ENCODE measurements at regions not wholly inside any gene's neighbourhood (a gene's known extent, or its start where the extent isn't known, plus 50 kb on each side); places are given as distances from the start of the nearest gene placed in this dataset.

DNA sequence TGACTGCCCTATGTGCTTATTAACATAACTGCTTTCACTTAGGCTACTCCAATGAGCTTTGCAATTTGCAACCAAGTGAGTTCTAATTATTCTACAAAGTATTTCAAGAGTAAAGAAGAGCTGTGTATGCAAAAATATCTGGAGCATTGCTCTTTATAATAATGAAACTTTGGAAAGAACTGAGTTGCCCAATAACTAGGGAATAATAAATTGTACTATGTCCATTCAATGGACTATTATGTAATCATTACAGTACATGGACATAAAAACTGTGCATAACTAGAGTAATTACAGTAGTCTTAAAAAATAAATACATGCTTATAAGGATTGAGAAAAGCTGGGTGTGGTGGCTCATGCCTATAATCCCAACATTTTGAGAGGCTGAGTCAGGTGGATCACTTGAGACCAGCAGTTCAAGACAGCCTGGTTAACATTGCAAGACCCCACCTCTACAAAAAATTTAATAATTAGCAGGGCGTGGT lies 70.3 kb upstream of the JAK1 start:
- TF ChIP-seq, protein P1, sequence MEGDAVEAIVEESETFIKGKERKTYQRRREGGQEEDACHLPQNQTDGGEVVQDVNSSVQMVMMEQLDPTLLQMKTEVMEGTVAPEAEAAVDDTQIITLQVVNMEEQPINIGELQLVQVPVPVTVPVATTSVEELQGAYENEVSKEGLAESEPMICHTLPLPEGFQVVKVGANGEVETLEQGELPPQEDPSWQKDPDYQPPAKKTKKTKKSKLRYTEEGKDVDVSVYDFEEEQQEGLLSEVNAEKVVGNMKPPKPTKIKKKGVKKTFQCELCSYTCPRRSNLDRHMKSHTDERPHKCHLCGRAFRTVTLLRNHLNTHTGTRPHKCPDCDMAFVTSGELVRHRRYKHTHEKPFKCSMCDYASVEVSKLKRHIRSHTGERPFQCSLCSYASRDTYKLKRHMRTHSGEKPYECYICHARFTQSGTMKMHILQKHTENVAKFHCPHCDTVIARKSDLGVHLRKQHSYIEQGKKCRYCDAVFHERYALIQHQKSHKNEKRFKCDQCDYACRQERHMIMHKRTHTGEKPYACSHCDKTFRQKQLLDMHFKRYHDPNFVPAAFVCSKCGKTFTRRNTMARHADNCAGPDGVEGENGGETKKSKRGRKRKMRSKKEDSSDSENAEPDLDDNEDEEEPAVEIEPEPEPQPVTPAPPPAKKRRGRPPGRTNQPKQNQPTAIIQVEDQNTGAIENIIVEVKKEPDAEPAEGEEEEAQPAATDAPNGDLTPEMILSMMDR (conservative IDR thresholded peaks at IDR 0.05; ENCODE audit: low read length): no peak
- no peak for TF ChIP-seq EZH2phosphoT487 (IDR thresholded peaks at IDR 0.05; ENCODE audit: borderline replicate concordance, low read depth, low read length)
